ENCODE measurements at regions not wholly inside any gene's neighbourhood (a gene's known extent, or its start where the extent isn't known, plus 50 kb on each side); places are given as distances from the start of the nearest gene placed in this dataset.

DNA sequence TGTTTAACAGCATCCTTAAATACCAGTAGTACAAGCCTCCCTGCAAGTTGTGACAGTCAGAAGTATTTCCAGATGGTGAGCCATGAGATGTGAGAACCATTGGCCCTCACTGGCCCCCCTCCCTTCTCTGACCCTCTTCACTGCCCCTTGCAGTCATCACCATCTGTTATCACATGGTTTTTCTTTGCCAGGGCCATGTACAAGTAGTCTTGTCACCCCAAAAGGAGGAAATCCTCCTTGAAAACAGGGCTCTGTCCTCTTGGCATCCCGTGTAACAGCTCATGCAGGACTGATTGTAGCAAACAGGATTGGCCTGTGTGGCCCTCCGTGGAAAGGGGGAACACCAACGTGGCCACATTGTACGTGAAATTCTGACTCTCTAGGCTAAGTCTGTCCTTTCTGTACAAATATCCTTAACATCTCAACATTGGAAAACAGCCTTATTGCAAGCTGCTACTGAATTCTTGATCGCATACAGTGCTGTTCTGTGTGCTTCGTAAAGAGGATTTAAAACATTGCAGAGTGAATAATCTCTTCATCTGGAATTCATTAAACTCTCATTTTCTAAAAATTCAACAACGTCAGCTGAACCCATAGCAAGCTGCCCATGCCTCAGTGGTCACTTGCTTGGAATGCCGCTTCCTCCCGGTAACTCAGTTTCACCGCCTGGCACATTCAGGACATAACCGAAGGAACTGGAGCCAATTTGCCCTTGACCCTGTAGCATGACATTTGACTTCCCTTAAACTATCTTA, 171.7 kb downstream of the ATPSCKMT start:
- DNase-seq (ENCODE audit: low spot score) = no peak
- no peak for FAIRE-seq

DNA sequence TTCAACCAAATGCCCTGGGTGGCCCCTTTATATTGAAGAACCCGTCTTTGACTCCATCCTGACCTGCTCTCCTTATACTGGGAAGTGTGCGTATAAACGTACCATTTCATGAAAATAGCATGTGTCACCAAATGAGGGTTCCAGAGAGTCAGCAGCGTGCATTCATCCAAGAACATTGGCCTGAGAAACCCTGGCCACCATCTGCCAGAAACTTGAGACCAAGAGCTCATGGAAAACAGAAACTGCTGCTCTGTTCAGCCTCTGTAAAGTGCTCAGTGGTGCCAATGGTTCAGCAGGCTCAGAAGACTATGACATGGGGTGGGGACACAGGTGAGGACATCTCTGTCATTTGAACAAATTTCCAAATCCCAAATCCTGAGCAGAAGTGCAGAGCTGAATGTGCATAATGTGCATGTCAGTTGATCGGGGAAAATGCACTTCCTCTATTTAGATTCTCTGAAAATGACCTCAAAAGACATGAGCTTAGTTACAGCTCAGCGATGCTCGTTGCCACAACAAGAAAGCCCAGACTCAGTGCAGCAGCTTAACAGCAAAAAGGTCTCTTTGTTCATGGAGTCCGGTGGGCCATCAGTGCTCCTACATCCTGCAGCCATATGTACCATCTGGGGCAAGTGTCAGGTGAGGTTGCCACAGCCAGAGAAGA, 176.1 kb downstream of the ATPSCKMT start:
- FAIRE-seq (no peak), DNase-seq (ENCODE audit: low spot score) (no peak)

DNA sequence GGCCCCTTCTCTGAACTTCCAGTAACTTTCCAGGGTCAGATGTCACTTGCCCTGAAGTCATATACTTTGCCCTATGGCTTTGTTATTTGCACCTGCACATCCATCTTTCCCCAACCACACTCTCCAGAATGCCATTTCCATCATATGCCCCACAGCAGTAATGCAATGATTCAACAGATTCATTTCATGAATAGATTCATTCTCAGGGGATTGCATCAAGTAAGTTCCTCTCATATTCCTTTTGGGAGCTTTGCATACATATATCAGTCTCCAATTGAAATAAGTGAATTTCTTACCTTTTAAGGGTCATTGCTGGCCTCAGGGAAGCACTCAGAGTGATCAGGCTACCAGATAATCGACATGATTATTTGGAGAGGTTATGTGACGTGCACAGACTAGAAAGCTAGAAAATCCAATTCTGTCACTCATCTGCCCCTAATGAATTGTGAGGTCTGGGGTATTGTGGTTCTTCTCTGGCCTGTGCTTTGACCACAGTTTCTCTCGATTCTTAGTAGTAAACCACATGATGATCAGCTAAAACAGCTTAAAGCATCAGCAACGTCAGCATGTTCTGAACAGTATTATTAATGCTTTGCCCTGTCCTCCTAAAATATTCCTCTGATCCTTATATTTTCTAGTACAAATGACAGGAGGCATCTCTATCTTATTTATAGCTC, 179.9 kb downstream of the ATPSCKMT start:
- DNase-seq (ENCODE audit: low spot score) = no peak
- no peak for FAIRE-seq

DNA sequence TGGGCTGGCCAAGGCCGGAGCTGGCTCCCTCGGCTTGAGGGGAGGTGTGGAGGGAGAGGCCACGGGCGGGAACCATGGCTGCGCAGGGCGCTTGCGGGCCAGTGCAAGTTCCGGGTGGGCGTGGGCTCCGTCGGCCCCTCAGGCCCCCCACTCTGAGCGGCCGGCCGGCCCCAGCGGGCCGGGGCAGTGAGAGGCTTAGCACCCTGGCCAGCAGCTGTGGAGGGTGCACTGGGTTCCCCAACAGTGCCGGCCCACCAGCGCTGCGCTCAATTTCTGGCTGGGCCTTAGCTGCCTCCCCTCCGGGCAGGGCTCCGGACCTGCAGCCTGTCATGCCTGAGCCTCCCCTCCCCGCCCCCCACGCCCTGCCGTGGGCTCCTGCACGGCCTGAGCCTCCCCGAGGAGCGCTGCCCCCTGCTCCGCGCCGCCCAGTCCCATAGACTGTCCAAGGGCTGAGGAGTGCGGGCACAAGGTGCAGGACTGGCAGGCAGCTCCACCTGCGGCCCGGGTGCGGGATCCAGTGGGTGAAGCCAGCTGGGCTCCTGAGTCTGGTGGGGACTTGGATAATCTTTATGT, 184.2 kb downstream of the ATPSCKMT start:
- no peak for FAIRE-seq
- no peak for DNase-seq (ENCODE audit: low spot score)

DNA sequence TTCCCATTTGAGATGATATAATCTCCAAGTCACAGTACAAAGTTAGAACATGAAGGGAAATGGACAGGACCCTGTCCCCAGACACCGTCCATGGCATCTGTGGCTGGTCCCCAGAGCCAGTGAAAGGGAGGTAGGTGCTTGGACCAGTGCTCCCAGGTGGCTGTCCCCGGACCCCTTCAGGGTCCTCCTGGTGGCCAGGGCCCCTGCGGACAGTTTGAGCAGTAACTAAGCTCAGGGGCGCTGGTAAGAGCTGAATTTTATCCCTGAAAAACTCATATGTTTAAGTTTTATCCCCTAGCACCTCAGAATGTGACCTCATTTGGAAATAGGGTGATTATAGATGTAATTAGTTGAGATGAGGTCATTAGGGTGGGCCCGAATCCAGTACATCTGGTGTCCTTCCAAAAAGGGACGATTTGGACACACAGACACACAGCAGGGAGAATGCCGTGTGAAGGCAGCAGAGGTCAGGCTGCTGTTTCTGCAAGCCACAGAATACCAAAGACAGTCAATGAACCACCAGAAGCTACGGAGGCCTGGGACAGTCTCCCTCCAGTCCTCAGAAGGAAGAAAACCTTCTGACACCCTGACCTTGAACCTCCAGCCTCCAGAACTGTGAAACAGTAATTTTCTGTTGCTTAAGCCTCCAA, 185.0 kb downstream of the ATPSCKMT start:
- no peak for DNase-seq (ENCODE audit: low spot score)
- no peak for FAIRE-seq

DNA sequence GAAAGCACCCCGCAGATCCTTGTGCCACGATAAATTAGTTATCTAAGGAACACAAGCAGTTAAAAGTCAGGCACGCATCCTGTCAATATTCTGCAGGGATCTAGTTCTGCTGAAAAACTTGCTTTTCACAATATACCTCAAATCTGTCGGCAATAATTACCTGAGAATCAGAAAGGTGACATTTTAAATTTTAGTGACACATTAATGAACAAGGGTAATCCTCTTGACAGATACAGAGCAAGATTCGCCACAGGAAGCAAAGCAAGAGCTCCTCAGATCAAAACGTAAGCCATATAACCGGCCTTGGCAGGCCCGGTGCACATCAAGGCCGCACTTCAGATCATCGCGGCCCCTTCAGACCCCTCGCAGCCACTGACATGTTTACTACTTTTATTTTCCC, 185.7 kb downstream of the ATPSCKMT start:
- FAIRE-seq (no peak), DNase-seq (ENCODE audit: low spot score) (no peak)

DNA sequence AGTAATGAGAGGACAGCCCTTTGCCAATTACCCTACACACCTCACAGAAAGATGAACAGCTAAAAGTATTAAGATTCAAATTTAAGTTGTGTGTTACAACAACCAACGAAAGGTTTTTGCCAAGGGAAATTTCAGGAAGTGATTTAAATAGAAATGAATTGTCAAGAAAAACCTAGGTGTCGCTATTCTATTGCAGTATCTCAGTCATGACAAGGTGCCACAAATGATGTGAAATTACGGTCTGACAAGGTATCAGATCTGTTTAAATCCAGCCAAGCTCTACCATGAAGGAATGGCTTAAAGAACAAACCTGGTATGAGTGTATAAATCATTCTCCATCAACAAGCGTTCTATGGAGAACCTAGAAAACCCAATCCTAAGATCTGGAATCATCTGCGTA, 189.7 kb downstream of the ATPSCKMT start:
- FAIRE-seq (no peak), DNase-seq (ENCODE audit: low spot score) (no peak)

DNA sequence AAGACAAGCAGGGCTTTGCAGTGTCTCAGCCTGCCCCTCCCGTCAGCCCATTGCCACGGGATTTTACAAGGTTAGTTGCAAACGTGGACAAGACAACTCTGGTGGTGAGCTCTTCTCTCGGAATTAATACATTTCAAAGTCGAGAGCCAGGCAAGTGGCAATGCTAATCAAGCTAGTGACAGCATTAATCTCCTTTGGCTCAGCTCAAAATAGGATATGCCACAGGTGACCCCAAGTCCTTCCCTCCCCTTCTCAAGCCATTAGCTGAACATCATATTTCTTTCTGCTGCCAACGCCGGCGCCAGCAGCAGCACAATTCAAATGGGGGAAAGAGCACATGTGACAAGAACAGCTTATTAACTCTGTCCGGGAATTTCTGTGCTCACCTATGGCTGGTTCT, 190.1 kb downstream of the ATPSCKMT start:
- FAIRE-seq = no peak
- no peak for DNase-seq (ENCODE audit: low spot score)

DNA sequence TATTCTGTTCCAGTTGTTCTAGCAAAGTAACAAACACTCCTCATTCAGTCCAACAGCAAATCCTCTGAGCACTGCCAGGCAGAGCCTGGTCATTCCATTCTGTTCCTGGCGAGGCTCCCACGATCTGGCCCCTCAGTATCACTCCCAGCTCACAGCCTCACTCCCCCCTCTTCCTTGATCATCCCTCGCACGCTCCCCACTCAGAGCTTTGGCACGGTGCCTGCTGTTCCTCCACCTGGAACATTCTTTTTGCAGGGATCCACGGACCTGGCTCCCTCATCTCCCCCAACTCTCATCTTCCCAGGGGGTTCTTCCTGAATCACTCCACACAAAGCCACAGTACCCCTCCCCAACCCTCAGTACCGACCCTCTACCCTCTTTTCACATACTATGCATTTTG, 192.3 kb downstream of the ATPSCKMT start:
- FAIRE-seq (no peak), DNase-seq (ENCODE audit: low spot score) (no peak)

DNA sequence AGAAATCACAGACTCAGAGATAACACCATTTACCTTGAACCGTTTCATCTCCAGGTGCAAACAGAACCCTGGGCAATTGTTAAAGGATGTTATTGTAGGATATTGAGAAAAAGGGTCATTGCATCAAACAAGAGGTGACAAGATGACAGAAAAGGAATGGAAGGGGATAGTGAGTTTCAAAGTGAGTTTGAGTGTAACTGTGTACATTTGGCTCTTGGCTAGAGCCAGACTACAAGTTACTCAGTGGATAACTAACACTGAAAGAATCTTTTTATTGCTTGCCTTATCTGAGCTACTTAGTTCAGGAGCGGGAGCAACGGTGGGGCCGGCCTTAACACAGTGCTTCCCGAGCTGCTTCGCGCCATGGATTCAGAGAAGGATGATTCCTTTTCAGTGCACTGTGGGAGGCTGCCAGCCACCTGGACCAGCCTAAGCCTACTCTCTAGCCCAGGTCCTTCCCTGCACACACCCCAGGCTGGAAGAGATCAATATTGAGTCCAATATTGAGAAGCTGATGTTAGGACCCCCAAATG, 193.4 kb downstream of the ATPSCKMT start:
- FAIRE-seq = no peak
- DNase-seq (ENCODE audit: low spot score) = no peak

DNA sequence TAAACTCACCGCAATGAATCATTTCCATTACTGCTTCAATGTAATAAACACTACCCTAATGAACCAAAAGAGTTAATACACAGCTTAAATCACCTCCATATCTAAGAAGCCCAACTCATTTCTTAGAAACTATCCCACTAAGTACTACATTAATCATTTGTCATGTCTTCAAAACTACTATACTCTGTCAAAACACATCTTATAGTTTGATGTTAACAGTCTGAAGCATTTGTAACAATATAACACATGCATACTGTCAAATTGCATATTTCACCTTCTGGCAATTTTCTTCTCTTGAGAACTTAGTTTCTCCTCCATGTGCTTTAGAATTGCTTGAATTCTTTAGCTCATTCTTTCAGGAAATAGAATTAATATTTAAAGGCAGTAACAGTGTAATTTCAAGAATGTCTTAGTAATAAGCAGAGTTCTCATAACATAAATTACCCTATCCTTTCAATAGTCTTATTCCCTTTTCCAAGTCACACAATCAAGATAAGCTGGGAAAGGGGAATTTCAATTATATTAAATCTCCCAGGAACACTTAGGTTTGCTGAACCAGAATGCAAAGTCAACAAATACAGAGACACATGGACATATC, 199.7 kb downstream of the ATPSCKMT start:
- no peak for DNase-seq (ENCODE audit: low spot score)

DNA sequence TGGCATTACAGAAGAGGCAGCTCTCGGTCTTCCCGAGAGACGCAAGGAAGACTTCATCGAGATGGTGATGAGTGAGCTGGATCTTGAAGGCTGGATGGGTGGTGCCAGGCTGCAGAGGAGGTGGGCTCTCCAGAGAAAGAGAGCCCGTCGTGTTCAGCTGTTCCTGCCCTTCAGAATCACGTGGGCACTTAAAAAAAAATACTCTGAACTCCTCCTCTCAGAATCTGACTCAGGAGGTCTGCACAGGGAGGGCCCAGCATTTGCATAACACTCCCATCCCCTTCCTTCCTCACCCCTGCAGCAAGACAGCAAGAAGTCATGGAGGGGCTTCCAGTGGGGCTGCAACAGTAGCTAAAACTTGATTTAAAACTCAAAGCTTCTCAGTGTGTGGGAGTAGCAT, 203.0 kb downstream of the ATPSCKMT start:
- DNase-seq (ENCODE audit: low spot score) = no peak
- FAIRE-seq = no peak

More for the DNA sequence above, 199.7 kb downstream of the ATPSCKMT start:
- no peak for FAIRE-seq

DNA sequence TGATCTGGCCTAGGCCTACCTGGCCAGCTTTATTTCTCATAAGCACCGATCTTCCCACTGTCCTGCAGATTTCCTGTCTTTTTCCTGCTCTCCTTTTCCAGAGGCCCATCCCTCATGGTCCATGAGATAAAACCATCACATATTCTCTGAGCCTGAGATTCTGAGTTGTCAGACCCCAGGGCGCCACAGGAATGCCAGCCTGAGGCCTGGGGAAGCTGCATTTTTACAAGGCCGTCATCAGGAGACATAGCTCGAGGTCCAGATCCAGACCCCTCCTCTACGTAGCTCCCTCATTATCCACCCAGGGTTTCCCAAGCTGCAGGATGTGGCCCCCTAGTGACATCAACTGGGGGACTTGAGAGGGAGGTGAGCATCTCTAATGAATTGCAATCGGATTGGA, 204.3 kb downstream of the ATPSCKMT start:
- FAIRE-seq (no peak), DNase-seq (ENCODE audit: low spot score) (no peak)

DNA sequence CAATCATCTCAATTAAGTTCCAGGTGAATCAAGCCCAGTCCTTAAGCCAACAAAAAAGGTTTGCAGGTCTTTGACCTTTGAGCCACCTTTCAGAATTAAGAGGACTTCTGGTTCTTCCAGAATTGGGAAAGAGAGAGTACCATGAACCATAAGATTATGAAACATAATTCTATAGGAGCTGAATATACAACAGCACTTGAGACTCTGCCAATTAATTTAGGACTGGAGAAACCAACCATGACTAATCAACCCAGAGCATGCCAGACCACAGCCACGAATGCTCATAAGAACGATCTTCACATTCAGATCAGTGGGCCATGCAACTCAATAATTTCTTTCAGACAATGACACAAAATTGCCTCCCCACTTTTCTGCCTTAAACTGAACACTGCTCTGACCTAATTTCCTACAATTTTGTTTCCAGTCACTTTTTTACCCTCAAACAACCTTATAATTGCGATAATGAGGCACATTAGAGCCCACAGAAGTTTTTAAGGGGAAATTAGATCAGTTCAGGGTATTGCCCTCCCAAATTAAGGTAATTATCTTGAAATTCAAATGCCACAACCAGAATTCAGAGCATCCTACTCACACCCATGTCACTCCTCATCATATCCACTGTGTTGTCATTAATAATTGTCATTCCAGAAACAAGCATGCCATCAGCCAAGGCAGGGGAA, 213.4 kb downstream of the ATPSCKMT start:
- DNase-seq (ENCODE audit: low spot score) (no peak), FAIRE-seq (no peak)

DNA sequence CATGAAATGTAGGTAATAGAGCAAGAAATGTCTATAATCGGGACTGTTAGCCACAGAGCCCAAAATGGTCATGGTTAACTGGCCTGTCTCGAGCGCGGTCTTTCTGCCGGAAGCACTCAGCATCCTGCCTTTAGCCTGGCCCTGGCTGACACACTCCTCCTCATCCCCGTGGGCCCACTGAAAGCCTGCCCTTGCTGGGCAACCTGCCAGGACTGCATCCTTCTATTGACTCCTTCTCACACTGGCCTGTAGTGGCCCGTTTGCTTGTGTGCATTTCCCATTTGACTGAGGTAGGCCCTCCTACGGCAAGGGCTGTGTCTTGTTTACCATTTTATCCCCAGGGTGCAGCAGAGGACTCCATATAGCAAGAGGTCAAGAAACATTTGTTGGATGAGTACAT, 215.7 kb downstream of the ATPSCKMT start:
- peak; percentile 44 for DNase-seq (ENCODE audit: low spot score)
- FAIRE-seq = no peak

DNA sequence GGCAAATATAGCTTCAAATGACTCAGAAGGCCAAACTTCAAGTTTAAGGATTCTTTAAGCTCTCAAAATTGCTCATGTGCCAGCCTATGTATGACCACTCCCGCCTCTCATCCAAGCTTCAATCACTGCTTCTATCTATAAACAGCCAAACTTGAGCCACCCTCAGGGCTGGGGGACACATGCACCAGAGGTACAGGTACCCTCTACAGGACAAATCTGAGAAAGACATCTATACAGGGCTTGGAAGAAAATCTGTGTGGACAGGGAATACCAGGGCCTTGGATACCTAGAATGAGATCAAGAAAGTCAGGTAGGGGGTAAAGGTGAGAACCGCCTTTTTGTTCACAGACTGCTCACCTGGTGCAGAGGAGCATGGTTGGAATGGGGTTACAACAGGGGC, 217.9 kb downstream of the ATPSCKMT start:
- DNase-seq (ENCODE audit: low spot score) (no peak), FAIRE-seq (no peak)

DNA sequence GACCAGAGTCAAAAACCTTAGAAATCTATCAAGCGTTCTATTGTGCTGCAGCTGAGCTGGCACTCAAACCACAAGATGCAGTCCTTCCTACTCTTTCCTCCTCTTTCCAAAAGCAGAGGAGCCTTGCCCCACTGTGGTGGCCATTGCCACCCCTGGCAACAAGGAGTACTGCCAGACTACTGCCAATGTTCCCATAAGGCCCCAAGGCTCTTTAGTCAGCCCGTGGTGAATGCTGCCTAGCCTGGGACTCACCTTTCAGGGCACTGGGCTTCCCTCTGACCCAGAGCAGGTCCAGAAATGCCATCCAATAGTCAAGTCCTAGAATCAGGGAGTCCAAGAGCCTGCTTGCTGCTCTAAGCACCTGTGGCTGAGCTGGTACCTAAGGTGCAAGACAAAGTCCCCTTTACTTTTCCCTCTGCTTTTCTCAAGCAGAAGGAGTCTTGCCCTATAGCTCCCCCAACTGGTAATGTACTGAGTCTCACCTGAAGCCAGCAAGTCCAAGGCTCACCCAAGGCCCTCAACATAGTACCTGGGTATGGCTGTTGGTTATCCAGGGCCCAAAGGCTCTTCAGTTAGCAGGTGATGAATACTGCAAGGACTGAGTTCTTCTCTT, 219.4 kb downstream of the ATPSCKMT start:
- no peak for FAIRE-seq
- no peak for DNase-seq (ENCODE audit: low spot score)

DNA sequence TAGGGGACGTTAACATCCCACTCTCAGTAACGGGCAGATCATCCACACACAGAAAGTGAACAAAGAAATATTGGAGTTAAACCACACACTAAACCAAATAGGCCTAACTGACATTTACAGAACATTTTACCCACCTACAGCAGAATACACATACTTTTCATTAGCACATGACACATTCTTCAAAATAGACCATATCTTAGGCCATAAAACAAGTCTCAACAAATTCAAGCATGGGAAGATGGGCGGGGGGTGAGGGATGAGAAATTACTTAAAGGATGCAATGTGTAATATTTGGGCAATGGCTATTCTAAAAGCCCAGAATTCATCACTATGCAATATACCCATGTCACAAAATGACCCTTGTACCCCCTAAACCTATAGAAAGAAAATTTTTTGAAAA, 226.2 kb downstream of the ATPSCKMT start:
- FAIRE-seq (no peak), DNase-seq (ENCODE audit: low spot score) (no peak)

DNA sequence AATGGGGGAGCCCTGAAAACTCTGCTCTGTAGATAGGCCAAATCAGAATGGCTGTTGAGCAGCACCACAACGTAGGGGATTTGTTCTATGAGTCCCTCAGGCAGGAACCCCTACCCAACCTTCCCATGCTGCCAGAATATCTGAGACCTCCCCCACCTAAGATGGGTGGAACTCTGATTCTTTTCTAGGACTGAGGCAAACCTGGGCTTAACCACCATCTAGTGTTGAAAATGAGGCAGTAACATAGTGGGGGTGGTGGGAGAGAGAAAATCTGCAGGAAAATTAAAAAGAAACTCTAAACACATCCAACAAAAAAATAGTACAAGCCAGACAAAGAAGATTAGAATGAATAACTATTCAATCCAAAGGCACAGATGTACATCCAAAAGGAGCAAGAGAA, 228.4 kb downstream of the ATPSCKMT start:
- DNase-seq (ENCODE audit: low spot score) (no peak), FAIRE-seq (no peak)

DNA sequence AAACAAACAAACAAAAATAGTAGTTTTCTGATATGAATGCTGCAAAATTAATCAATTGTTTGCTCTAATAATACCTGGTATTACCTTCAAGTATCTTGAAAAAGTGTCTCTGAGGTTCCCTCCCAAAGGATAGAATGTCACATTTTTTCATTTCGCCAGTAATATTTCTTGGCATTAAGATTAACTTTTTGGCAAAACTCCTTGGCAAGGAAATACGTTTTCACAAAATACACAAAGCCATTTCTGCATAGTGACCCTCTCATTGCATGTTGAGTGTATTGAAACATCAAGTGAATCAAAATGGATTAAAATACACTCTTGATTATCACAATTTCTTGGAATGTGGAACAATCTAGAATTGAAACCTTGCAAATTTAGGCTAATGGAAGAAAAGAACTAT, 230.5 kb downstream of the ATPSCKMT start:
- DNase-seq (ENCODE audit: low spot score) (no peak), FAIRE-seq (no peak)
